H9 (cell line): ENCODE measurements at regions not wholly inside any gene's neighbourhood (a gene's known extent, or its start where the extent isn't known, plus 50 kb on each side); places are given as distances from the start of the nearest gene placed in this dataset.

Experiments used
- DNase-seq: peaks from one replicate; pipeline ENCODE4 v3.0.0-alpha.2; 2017
- H2AFZ ChIP-seq: one replicate; pipeline ENCODE4 v1.6.1; 2013; ENCODE audit warnings: mild to moderate bottlenecking, low read length, control low read depth, moderate library complexity
- H2AK5ac ChIP-seq: 2 replicates; pipeline ENCODE4 v1.6.1; 2013; ENCODE audit warnings: low read length, control low read depth, mixed read lengths; ENCODE audit not compliant: insufficient read length
- H2BK120ac ChIP-seq: one replicate; pipeline ENCODE4 v1.6.1; 2013; ENCODE audit warnings: low read depth, mild to moderate bottlenecking, low read length, control low read depth, inconsistent platforms; ENCODE audit not compliant: poor library complexity, severe bottlenecking
- H2BK12ac ChIP-seq: 2 replicates; pipeline ENCODE4 v1.6.1; 2013; ENCODE audit warnings: low read length, control low read depth, mixed read lengths, low read depth; ENCODE audit not compliant: insufficient read length
- H2BK15ac ChIP-seq: 2 replicates; pipeline ENCODE4 v1.6.1; 2013; ENCODE audit warnings: low read depth, low read length, control low read depth
- H2BK20ac ChIP-seq: one replicate; pipeline ENCODE4 v1.6.1; 2013; ENCODE audit warnings: low read depth, mild to moderate bottlenecking, low read length, control low read depth, inconsistent platforms; ENCODE audit not compliant: poor library complexity, severe bottlenecking
- H2BK5ac ChIP-seq: 2 replicates; pipeline ENCODE4 v1.6.1; 2013; ENCODE audit warnings: low read length, control low read depth, mixed read lengths; ENCODE audit not compliant: insufficient read length
- H3K14ac ChIP-seq: 2 replicates; pipeline ENCODE4 v1.6.1; 2013; ENCODE audit warnings: low read length, control low read depth; ENCODE audit not compliant: insufficient read depth
- H3K18ac ChIP-seq: 2 replicates; pipeline ENCODE4 v1.6.1; 2013; ENCODE audit warnings: low read depth, mild to moderate bottlenecking, mixed read lengths, low read length, control low read depth; ENCODE audit not compliant: insufficient read length
- H3K23ac ChIP-seq: 2 replicates; pipeline ENCODE4 v1.6.1; 2013; ENCODE audit warnings: low read length, control low read depth, mixed read lengths, low read depth; ENCODE audit not compliant: insufficient read length
- H3K23me2 ChIP-seq: 2 replicates; pipeline ENCODE4 v1.6.1; 2013; ENCODE audit warnings: low read depth, mild to moderate bottlenecking, mixed read lengths, low read length, control low read depth; ENCODE audit not compliant: insufficient read length, poor library complexity, severe bottlenecking
- H3K27ac ChIP-seq: 2 replicates; pipeline ENCODE4 v1.5.1; 2013; ENCODE audit warnings: low read length, control low read depth, mixed read lengths, low read depth; ENCODE audit not compliant: insufficient read length
- H3K27me3 ChIP-seq: 2 replicates; pipeline ENCODE4 v1.6.1; 2013; ENCODE audit warnings: low read length, control low read depth, inconsistent platforms; ENCODE audit not compliant: insufficient read depth
- H3K4ac ChIP-seq: 2 replicates; pipeline ENCODE4 v1.6.1; 2013; ENCODE audit warnings: low read depth, mild to moderate bottlenecking, control low read depth, inconsistent platforms, low read length, moderate library complexity
- H3K4me1 ChIP-seq: 2 replicates; pipeline ENCODE4 v1.6.1; 2013; ENCODE audit warnings: low read length, control low read depth, inconsistent platforms; ENCODE audit not compliant: insufficient read depth
- H3K4me2 ChIP-seq: 2 replicates; pipeline ENCODE4 v1.6.1; 2013; ENCODE audit warnings: low read length, control low read depth, mixed read lengths; ENCODE audit not compliant: insufficient read length, insufficient read depth
- H3K56ac ChIP-seq: 2 replicates; pipeline ENCODE4 v1.6.1; 2013; ENCODE audit warnings: low read depth, mild to moderate bottlenecking, mixed read lengths, low read length, control low read depth; ENCODE audit not compliant: insufficient read length
- H3K79me1 ChIP-seq: 2 replicates; pipeline ENCODE4 v1.6.1; 2013; ENCODE audit warnings: low read depth, mild to moderate bottlenecking, moderate library complexity, low read length, control low read depth, inconsistent platforms; ENCODE audit not compliant: insufficient read depth, poor library complexity, severe bottlenecking
- H3K79me2 ChIP-seq: 2 replicates; pipeline ENCODE4 v1.6.1; 2013; ENCODE audit warnings: low read length, control low read depth, inconsistent platforms; ENCODE audit not compliant: insufficient read depth
- H3K9ac ChIP-seq: 2 replicates; pipeline ENCODE4 v1.6.1; 2013; ENCODE audit warnings: low read length, control low read depth, mixed read lengths; ENCODE audit not compliant: insufficient read length; ENCODE audit errors: extremely low read depth
- H3K9me3 ChIP-seq: one replicate; pipeline ENCODE4 v1.6.1; 2013; ENCODE audit warnings: low read depth, low read length, inconsistent platforms; ENCODE audit not compliant: control insufficient read depth
- H3T11ph ChIP-seq: one replicate; pipeline ENCODE4 v1.6.1; 2013; ENCODE audit warnings: mild to moderate bottlenecking, low read length, control low read depth, inconsistent platforms
- H4K20me1 ChIP-seq: one replicate; pipeline ENCODE4 v1.6.1; 2013; ENCODE audit not compliant: control insufficient read depth, insufficient read length, insufficient read depth
- H4K5ac ChIP-seq: 2 replicates; pipeline ENCODE4 v1.6.1; 2013; ENCODE audit warnings: low read depth, mild to moderate bottlenecking, mixed read lengths, low read length, control low read depth; ENCODE audit not compliant: insufficient read length
- H4K8ac ChIP-seq: replicated peaks from 2 replicates; pipeline ENCODE4 v1.6.1; 2013; ENCODE audit warnings: low read length, control low read depth, mixed read lengths, low read depth; ENCODE audit not compliant: insufficient read length
- H4K91ac ChIP-seq: 2 replicates; pipeline ENCODE4 v1.6.1; 2013; ENCODE audit warnings: low read depth, mild to moderate bottlenecking, moderate library complexity, mixed read lengths, low read length, control low read depth; ENCODE audit not compliant: insufficient read length
- H3K27ac Mint-ChIP-seq, 3 experiments: 2 replicates in 2 of 3; 3 replicates in 1 of 3; pipeline ENCODE4 v1.8.0; 2020 to 2021; ENCODE audit warnings: mixed read lengths in 3 of 3, mild to moderate bottlenecking in 1 of 3, moderate library complexity in 1 of 3
- H3K27me3 Mint-ChIP-seq: 2 replicates; pipeline ENCODE4 v1.8.0; 2021; ENCODE audit warnings: low read depth, mild to moderate bottlenecking, moderate library complexity, mixed read lengths
- H3K36me3 Mint-ChIP-seq, 3 experiments: 2 replicates in 2 of 3; 3 replicates in 1 of 3; pipeline ENCODE4 v1.8.0; 2020 to 2021; ENCODE audit warnings: low read depth in 3 of 3, mixed read lengths in 3 of 3; ENCODE audit not compliant: insufficient read depth in 1 of 3
- H3K4me1 Mint-ChIP-seq, 2 experiments: 2 replicates each; pipeline ENCODE4 v1.8.0; 2020; ENCODE audit warnings: mixed read lengths in 2 of 2
- H3K4me3 Mint-ChIP-seq, 2 experiments: 2 replicates in 1 of 2; 3 replicates in 1 of 2; pipeline ENCODE4 v1.8.0; 2020 to 2021; ENCODE audit warnings: mild to moderate bottlenecking in 2 of 2, mixed read lengths in 2 of 2, moderate library complexity in 1 of 2
- H3K9me3 Mint-ChIP-seq, 2 experiments: 2 replicates in 1 of 2; 3 replicates in 1 of 2; pipeline ENCODE4 v1.8.0; 2020; ENCODE audit warnings: mild to moderate bottlenecking in 2 of 2, mixed read lengths in 2 of 2, moderate library complexity in 1 of 2
- CTCF ChIP-seq: fragments of 200-600 bp; sonication (generic); conservative IDR thresholded peaks from 3 replicates; pipeline ENCODE4 v1.8.0; 2021; ENCODE audit warnings: antibody characterized with exemption, mild to moderate bottlenecking
- WGBS: extraction: QIAGEN DNeasy Blood & Tissue Kit; methylation state at CpG from one replicate; pipeline ENCODE4 v1.1.7; 2013; ENCODE audit warnings: missing lambda C conversion rate, low lambda C conversion rate, mixed read lengths; ENCODE audit not compliant: insufficient read length; ENCODE audit errors: extremely low coverage; 5-methylcytosine and 5-hydroxymethylcytosine counted together

- H3K4me1 Mint-ChIP-seq: peaks cover 20 to 22% of the 10 kb centered on the region in 2 experiments
Measured at GRCh38 chr16:73521499-73521898, 473.6 kb upstream of the ZFHX3 start.

More at GRCh38 chr16:73521499-73521898, 473.6 kb upstream of the ZFHX3 start:
- Histone ChIP-seq H3K79me2 (no peaks in the 10 kb centered on the region), H3K14ac (no peak overlapping the region), H4K91ac (no peak overlapping the region), H2BK120ac (no peak overlapping the region), H3K56ac (no peak overlapping the region), H2BK15ac (no peak overlapping the region), H3K4ac (no peak overlapping the region), H3K27ac (no peak overlapping the region), H3K4me1 (peaks cover 12% of the 10 kb centered on the region; the same call in 1 of the 2 replicates), H2BK20ac (no peak overlapping the region), H4K5ac (no peak overlapping the region), H2AK5ac (no peak overlapping the region), H3K23ac (no peak overlapping the region), H3K27me3 (no peaks in the 10 kb centered on the region), H3K23me2 (no peaks in the 10 kb centered on the region), H3T11ph (no peak overlapping the region), H3K9ac (no peak overlapping the region), H2AFZ (no peak overlapping the region), H4K8ac (no peak overlapping the region), H2BK5ac (no peak overlapping the region), H3K9me3 (no peaks in the 10 kb centered on the region), H3K4me2 (no peak overlapping the region), H2BK12ac (no peak overlapping the region), H3K18ac (no peak overlapping the region), H4K20me1 (no peaks in the 10 kb centered on the region), H3K79me1 (no peaks in the 10 kb centered on the region)
- no peak for DNase-seq
- no peaks in the 10 kb centered on the region for H3K27me3 Mint-ChIP-seq
- H3K9me3 Mint-ChIP-seq: no peaks in the 10 kb centered on the region; a peak in 1 of 5 replicates
- H3K4me3 Mint-ChIP-seq: no peak overlapping the region
- no CpG with 5 or more reads among the region's 4 CpGs for WGBS
- TF ChIP-seq CTCF: no peak
- H3K36me3 Mint-ChIP-seq: no peaks in the 10 kb centered on the region
- no peak overlapping the region for H3K27ac Mint-ChIP-seq
